Esophagus squamous epithelium (tissue), 5 donors: ENCODE measurements at regions not wholly inside any gene's neighbourhood (a gene's known extent, or its start where the extent isn't known, plus 50 kb on each side); places are given as distances from the start of the nearest gene placed in this dataset.

Source experiments
- DNase-seq: peaks from one replicate; lab custom pipeline; 2025; lab: John Stamatoyannopoulos, UW
- H3K27ac ChIP-seq, 4 donors: fragments of 200-600 bp; sonication (generic); one replicate each; pipeline ENCODE4 v1.5.1; 2016 to 2019; ENCODE audit warnings: mild to moderate bottlenecking in 1 of 4
- H3K27me3 ChIP-seq, 4 donors: fragments of 200-600 bp; sonication (generic); 1 replicate in 3 of 4; 2 replicates in 1 of 4; pipeline versions ENCODE4 v1.5.1 to v1.6.0; 2017 to 2021; ENCODE audit warnings: antibody characterized with exemption in 1 of 4
- H3K36me3 ChIP-seq, 3 donors: fragments of 200-600 bp; sonication (generic); one replicate each; pipeline ENCODE4 v1.5.1; 2016 to 2019
- H3K4me1 ChIP-seq, 3 donors: fragments of 200-600 bp; sonication (generic); one replicate each; pipeline ENCODE4 v1.5.1; 2017 to 2019
- H3K4me3 ChIP-seq, 4 donors: fragments of 200-600 bp; sonication (generic); 1 replicate in 3 of 4; 2 replicates in 1 of 4; pipeline ENCODE4 v1.5.1; 2016 to 2019; ENCODE audit warnings: mild to moderate bottlenecking in 2 of 4, moderate library complexity in 1 of 4
- H3K9me3 ChIP-seq, 3 donors: fragments of 200-600 bp; sonication (generic); one replicate each; pipeline ENCODE4 v1.5.1; 2016 to 2019
- CTCF ChIP-seq, 6 experiments: fragments of 450-650 bp in 4 of 6; fragments of 200-600 bp in 2 of 6; sonication (generic) in 2 of 6; IDR thresholded peaks; one replicate each; pipeline ENCODE4 v1.5.1; 2016 to 2019; ENCODE audit warnings: antibody characterized with exemption in 6 of 6, mild to moderate bottlenecking in 4 of 6, moderate library complexity in 4 of 6
- POLR2A ChIP-seq, 4 donors: fragments of 450-650 bp; IDR thresholded peaks; one replicate each; pipeline ENCODE4 v1.6.1; 2017; ENCODE audit warnings: antibody characterized with exemption in 4 of 4, mild to moderate bottlenecking in 4 of 4, moderate library complexity in 3 of 4
- WGBS, 2 donors: methylation state at CpG; one replicate each; pipeline ENCODE4 v1.1.5; 2018; 5-methylcytosine and 5-hydroxymethylcytosine counted together
- intact Hi-C: fragments of 100-400 bp; cut with DNase I; formaldehyde crosslinking; loops from one replicate; pipeline ENCODE4 v1.15.0; 2022
- donor health status: DM: yes; HTN: yes; CAD: no.

DNA sequence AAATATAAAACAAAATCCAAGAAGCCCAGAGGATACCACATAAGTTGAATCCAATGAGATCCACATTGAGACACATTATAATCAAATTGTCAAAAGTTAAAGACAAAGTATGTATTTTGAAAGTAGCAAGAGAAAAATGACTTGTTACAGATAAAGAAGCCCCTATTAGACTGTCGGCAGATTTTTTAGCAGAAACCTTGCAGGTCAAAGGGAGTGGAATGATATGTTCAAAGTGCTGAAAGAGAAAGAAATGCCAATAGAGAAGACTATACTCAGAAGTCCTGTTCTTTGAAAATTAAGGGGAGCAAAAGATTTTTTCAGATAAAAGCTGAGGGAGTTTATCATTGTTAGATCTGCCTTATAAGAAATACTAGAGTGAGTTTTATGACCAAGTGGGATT lies 148.9 kb upstream of the EPHA5 start:
- Histone ChIP-seq H3K27ac (no peak overlapping the region), H3K4me1 (no peaks in the 10 kb centered on the region), H3K27me3 (no peaks in the 10 kb centered on the region), H3K4me3 (no peak overlapping the region), H3K9me3 (peaks cover 0 to 5% (median 0%) of the 10 kb centered on the region in 3 donors), H3K36me3 (no peaks in the 10 kb centered on the region)
- whole genome bisulfite sequencing, 2 donors: 92 to 96% methylated on average over 1 of the region's 1 CpG
- intact Hi-C loops: no loop called here
- TF ChIP-seq CTCF (IDR thresholded peaks at IDR 0.05): no peak
- no peak for TF ChIP-seq POLR2A (IDR thresholded peaks at IDR 0.05)
- no peak for DNase-seq

DNA sequence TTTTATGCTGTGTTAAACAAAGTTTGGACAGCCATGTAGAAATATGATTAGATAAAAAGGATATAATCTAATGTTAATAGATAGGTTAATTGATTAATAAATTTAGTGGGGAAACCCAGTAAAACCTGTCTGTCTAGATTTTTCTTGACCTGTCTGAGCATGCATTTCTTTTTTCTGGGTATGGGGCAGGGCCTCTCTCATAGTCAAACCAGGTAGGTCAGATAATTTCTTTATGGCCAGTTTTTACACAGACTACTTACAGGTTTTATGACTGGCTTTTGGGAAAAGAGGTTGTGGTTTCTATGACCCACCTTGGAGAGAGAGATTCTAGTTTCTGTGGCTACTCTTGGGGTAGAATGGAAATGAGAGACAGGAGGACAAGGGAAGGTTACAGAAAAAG lies 135.6 kb upstream of the EPHA5 start:
- H3K27me3 ChIP-seq: no peaks in the 10 kb centered on the region
- no peaks in the 10 kb centered on the region for H3K36me3 ChIP-seq
- no peak overlapping the region for H3K4me3 ChIP-seq
- no peak for DNase-seq
- no peak for TF ChIP-seq POLR2A (IDR thresholded peaks at IDR 0.05)
- no peak overlapping the region for H3K27ac ChIP-seq
- H3K9me3 ChIP-seq: no peaks in the 10 kb centered on the region
- intact Hi-C loops: no loop called here
- no peaks in the 10 kb centered on the region for H3K4me1 ChIP-seq

DNA sequence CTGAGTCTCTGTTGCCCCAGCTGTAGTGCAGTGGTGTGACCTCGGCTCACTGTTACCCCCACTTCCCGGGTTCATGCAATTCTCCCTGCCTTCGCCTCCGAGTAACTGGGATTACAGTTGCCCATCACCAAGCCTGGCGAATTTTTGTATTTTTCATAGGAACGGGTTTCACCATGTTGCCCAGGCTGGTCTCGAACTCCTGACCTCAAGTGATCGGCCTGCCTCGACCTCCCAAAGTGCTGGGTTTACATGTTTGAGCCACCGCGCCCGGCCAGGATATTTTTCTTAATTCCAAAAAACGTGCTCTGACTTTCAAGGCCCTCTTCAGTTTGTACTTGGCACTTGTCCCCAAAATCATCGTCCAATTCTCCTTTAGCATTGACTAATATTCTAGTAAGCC lies 129.2 kb upstream of the EPHA5 start:
- H3K27ac ChIP-seq: no peak overlapping the region
- no peaks in the 10 kb centered on the region for H3K27me3 ChIP-seq
- no peaks in the 10 kb centered on the region for H3K36me3 ChIP-seq
- DNase-seq: no peak
- TF ChIP-seq CTCF (IDR thresholded peaks at IDR 0.05) (no peak), POLR2A (IDR thresholded peaks at IDR 0.05) (no peak)
- H3K9me3 ChIP-seq: no peaks in the 10 kb centered on the region
- 81% methylated on average over 14 of the region's 14 CpGs for WGBS, 2 donors
- intact Hi-C loops: no loop called here
- no peak overlapping the region for H3K4me3 ChIP-seq
- no peaks in the 10 kb centered on the region for H3K4me1 ChIP-seq

- no peak for DNase-seq
- TF ChIP-seq POLR2A (IDR thresholded peaks at IDR 0.05) (no peak), CTCF (IDR thresholded peaks at IDR 0.05) (no peak)
- 62 to 67% methylated on average over 2 of the region's 2 CpGs for WGBS, 2 donors
- no peaks in the 10 kb centered on the region for H3K36me3 ChIP-seq
- H3K9me3 ChIP-seq: no peaks in the 10 kb centered on the region
- no peak overlapping the region for H3K4me3 ChIP-seq
- intact Hi-C loops: no loop called here
- no peaks in the 10 kb centered on the region for H3K4me1 ChIP-seq
- no peaks in the 10 kb centered on the region for H3K27me3 ChIP-seq
- no peak overlapping the region for H3K27ac ChIP-seq
These were observed 128.3 kb upstream of the EPHA5 start for GRCh38 chr4:65798498-65799127.

GRCh38 chr4:65791812-65792308 lies 121.6 kb upstream of the EPHA5 start:
- no peaks in the 10 kb centered on the region for H3K4me1 ChIP-seq

More at GRCh38 chr4:65791812-65792308, 121.6 kb upstream of the EPHA5 start:
- intact Hi-C loops: no loop called here
- TF ChIP-seq CTCF (IDR thresholded peaks at IDR 0.05) (no peak), POLR2A (IDR thresholded peaks at IDR 0.05) (no peak)
- DNase-seq: no peak
- no peak overlapping the region for H3K27ac ChIP-seq
- H3K9me3 ChIP-seq: no peaks in the 10 kb centered on the region
- H3K36me3 ChIP-seq: no peaks in the 10 kb centered on the region
- WGBS, 2 donors: 34 to 36% methylated on average over 5 of the region's 5 CpGs
- H3K4me3 ChIP-seq: peak overlapping the region in 1 of 4 donors; percentile 2
- no peaks in the 10 kb centered on the region for H3K27me3 ChIP-seq
